GM12878 (cell line): ENCODE measurements at regions not wholly inside any gene's neighbourhood (a gene's known extent, or its start where the extent isn't known, plus 50 kb on each side); places are given as distances from the start of the nearest gene placed in this dataset.

Source experiments
- ATAC-seq: fragments of 200-7000 bp; cut with Tn5 transposase; 3 replicates; pipeline ENCODE4 v1.9.1; 2020; ENCODE audit warnings: mild to moderate bottlenecking, moderate library complexity
- BruUV-seq: library from RNA; stranded (reverse); fragments of 400-500 nt; replicated peaks from 2 replicates; lab custom pipeline; 2021; lab: Mats Ljungman, UMichigan
- CTCF ChIA-PET: fragments of 300-600 bp; sonication (Branson Sonifier 250); formaldehyde crosslinking; extraction: SDS; loops from one replicate; lab custom pipeline; 2021; ENCODE audit warnings: inconsistent platforms; lab: Yijun Ruan, JAX
- POLR2A ChIA-PET: fragments of 350-600 bp; formaldehyde crosslinking; extraction: SDS; loops from one replicate; lab custom pipeline; 2021; ENCODE audit warnings: inconsistent platforms; lab: Charles Lee
- RAD21 ChIA-PET: fragments of 300-600 bp; sonication (Branson Sonifier 250); formaldehyde crosslinking; loops from one replicate; lab custom pipeline; 2023; ENCODE audit warnings: antibody characterized with exemption; ENCODE audit not compliant: unreplicated experiment; lab: Charles Lee
- SMC1A ChIA-PET: fragments of 300-600 bp; sonication (Branson Sonifier 250); formaldehyde crosslinking; loops from one replicate; lab custom pipeline; 2023; ENCODE audit not compliant: unreplicated experiment, uncharacterized antibody; lab: Charles Lee
- DNase-seq: peaks from one replicate; pipeline ENCODE4 v3.0.0-alpha.2; 2011; ENCODE audit warnings: low read depth, low spot score
- FAIRE-seq: peaks from 3 replicates; lab custom pipeline; 2011; peaks lifted over from hg19 to GRCh38; lab: Jason Lieb, UNC
- H2AFZ ChIP-seq: 2 replicates; pipeline ENCODE4 v1.6.0; 2011; ENCODE audit warnings: low read depth, low read length, control low read depth; ENCODE audit not compliant: control insufficient read depth
- H3K27ac ChIP-seq: 2 replicates; pipeline ENCODE4 v1.5.1; 2011; ENCODE audit warnings: control low read depth; ENCODE audit not compliant: control insufficient read depth, insufficient read depth
- H3K27me3 ChIP-seq, 2 experiments: replicated peaks in 1 of 2; 2 replicates each; pipeline versions ENCODE4 v1.6.0 to v1.6.1; 2011; ENCODE audit warnings: low read length in 1 of 2; ENCODE audit not compliant: control insufficient read depth in 2 of 2, insufficient read depth in 2 of 2
- H3K36me3 ChIP-seq, 2 experiments: 2 replicates each; pipeline ENCODE4 v1.5.1; 2011; ENCODE audit warnings: low read length in 1 of 2; ENCODE audit not compliant: control insufficient read depth in 2 of 2, insufficient read depth in 2 of 2
- H3K4me1 ChIP-seq: 2 replicates; pipeline ENCODE4 v1.6.1; 2011; ENCODE audit warnings: mild to moderate bottlenecking, low read length, moderate library complexity, mixed read lengths; ENCODE audit not compliant: control insufficient read depth, insufficient read depth
- H3K4me2 ChIP-seq: 2 replicates; pipeline ENCODE4 v1.6.0; 2011; ENCODE audit warnings: control low read depth; ENCODE audit not compliant: control insufficient read depth, insufficient read depth
- H3K4me3 ChIP-seq: fragments of 200-600 bp; sonication (generic); 2 replicates; pipeline ENCODE4 v1.5.1; 2016
- H3K79me2 ChIP-seq: 2 replicates; pipeline ENCODE4 v1.6.0; 2011; ENCODE audit warnings: low read length; ENCODE audit not compliant: control insufficient read depth, insufficient read depth
- H3K9ac ChIP-seq: 2 replicates; pipeline ENCODE4 v1.8.0; 2011; ENCODE audit warnings: low read length, control low read depth, mixed read lengths; ENCODE audit not compliant: control insufficient read depth, insufficient read depth
- H3K9me3 ChIP-seq: replicated peaks from 3 replicates; pipeline ENCODE4 v1.5.1; 2011; ENCODE audit warnings: mild to moderate bottlenecking, low read length; ENCODE audit not compliant: control insufficient read depth, insufficient read depth
- H4K20me1 ChIP-seq: 2 replicates; pipeline ENCODE4 v1.6.0; 2011; ENCODE audit not compliant: control insufficient read depth, insufficient read depth
- CBX5 ChIP-seq: sonication (generic); IDR thresholded peaks from 2 replicates; pipeline ENCODE4 v1.6.1; 2016; ENCODE audit warnings: low read depth, moderate library complexity, mild to moderate bottlenecking, inconsistent platforms
- DPF2 ChIP-seq: fragments of 450-650 bp; IDR thresholded peaks from 2 replicates; pipeline ENCODE4 v1.6.1; 2017; ENCODE audit warnings: mild to moderate bottlenecking
- IRF3 ChIP-seq: fragments of 450-650 bp; IDR thresholded peaks from 2 replicates; pipeline ENCODE4 v1.6.1; 2014; ENCODE audit warnings: mild to moderate bottlenecking
- NBN ChIP-seq: fragments of 450-650 bp; IDR thresholded peaks from 2 replicates; pipeline ENCODE4 v1.6.1; 2016
- PAX8 ChIP-seq: fragments of 450-650 bp; IDR thresholded peaks from 2 replicates; pipeline ENCODE4 v1.6.1; 2017; ENCODE audit warnings: mild to moderate bottlenecking, moderate library complexity
- POLR2A ChIP-seq: IDR thresholded peaks from 2 replicates; pipeline ENCODE4 v1.6.1; 2011; ENCODE audit warnings: low read depth, mild to moderate bottlenecking, low read length
- POLR2AphosphoS5 ChIP-seq: IDR thresholded peaks from 2 replicates; pipeline ENCODE4 v1.6.1; 2011; ENCODE audit warnings: mild to moderate bottlenecking, low read length, inconsistent platforms
- RAD21 ChIP-seq: IDR thresholded peaks from 2 replicates; pipeline ENCODE4 v1.6.1; 2011; ENCODE audit warnings: mild to moderate bottlenecking, low read depth, low read length, moderate library complexity; ENCODE audit not compliant: insufficient read depth
- RBBP5 ChIP-seq: fragments of 200-600 bp; sonication (generic); conservative IDR thresholded peaks from 2 replicates; pipeline ENCODE4 v1.6.1; 2016
- RUNX3 ChIP-seq: IDR thresholded peaks from 2 replicates; pipeline ENCODE4 v1.6.1; 2012; ENCODE audit warnings: low read length, inconsistent platforms
- SPI1 ChIP-seq: IDR thresholded peaks from 2 replicates; pipeline ENCODE4 v1.6.1; 2011; ENCODE audit warnings: low read depth, mild to moderate bottlenecking, low read length, moderate library complexity, borderline replicate concordance; ENCODE audit not compliant: insufficient read depth
- SRF ChIP-seq, 2 experiments: IDR thresholded peaks; 2 replicates each; pipeline ENCODE4 v1.6.1; 2011; ENCODE audit warnings: low read depth in 2 of 2, low read length in 2 of 2, mild to moderate bottlenecking in 1 of 2, moderate library complexity in 1 of 2
- ZNF207 ChIP-seq: fragments of 450-650 bp; IDR thresholded peaks from 2 replicates; pipeline ENCODE4 v1.6.1; 2014; ENCODE audit warnings: antibody characterized with exemption, mild to moderate bottlenecking, borderline replicate concordance
- ZNF217 ChIP-seq: fragments of 450-650 bp; IDR thresholded peaks from 2 replicates; pipeline ENCODE4 v1.6.1; 2017; ENCODE audit warnings: antibody characterized with exemption, mild to moderate bottlenecking
- ZNF24 ChIP-seq: fragments of 450-650 bp; IDR thresholded peaks from 2 replicates; pipeline ENCODE4 v1.6.1; 2017; ENCODE audit warnings: antibody characterized with exemption, mild to moderate bottlenecking
- WGBS: methylation state at CpG from one replicate; pipeline ENCODE4 v1.1.6; 2016; ENCODE audit warnings: low lambda C conversion rate; ENCODE audit not compliant: insufficient replicate concordance, insufficient coverage; ENCODE audit errors: missing lambda C conversion rate; 5-methylcytosine and 5-hydroxymethylcytosine counted together
- in situ Hi-C: fragments of 300-500 bp; cut with MboI; formaldehyde crosslinking; loops from 9 replicates; pipeline ENCODE4 v1.14.3; 2018; ENCODE audit warnings: mixed read lengths
- intact Hi-C: fragments of 100-400 bp; cut with micrococcal nuclease; formaldehyde crosslinking; loops from one replicate; pipeline ENCODE4 v1.14.2; 2022; ENCODE audit not compliant: unreplicated experiment
- TF ChIP-seq, protein P1 (sequence below): IDR thresholded peaks from 2 replicates; pipeline ENCODE4 v1.6.1; 2012; ENCODE audit warnings: mild to moderate bottlenecking, low read depth, low read length

GRCh38 chr11:71200172-71200716 lies 52.1 kb downstream of the SHANK2 start:
- intact Hi-C loops, result no loop called here
- H3K79me2 ChIP-seq, result no peaks in the 10 kb centered on the region
- ATAC-seq, result no peak
- H3K36me3 ChIP-seq, result no peaks in the 10 kb centered on the region
- no peak for TF ChIP-seq RBBP5
- TF ChIP-seq RUNX3, result no peak
- TF ChIP-seq ZNF24, result no peak
- TF ChIP-seq RAD21, result no peak
- no peak for TF ChIP-seq DPF2
- SMC1A ChIA-PET, result no interaction called here
- CTCF ChIA-PET, result no interaction called here
- H2AFZ ChIP-seq, result no peak overlapping the region
- no peak overlapping the region for H3K9ac ChIP-seq
- POLR2A ChIA-PET, result no interaction called here
- 22% methylated on average over 9 of the region's 9 CpGs for WGBS
- no peak for FAIRE-seq
- H3K27ac ChIP-seq, result no peak overlapping the region
- H3K9me3 ChIP-seq, result no peaks in the 10 kb centered on the region; the same call in 2 of the 3 replicates
- H4K20me1 ChIP-seq, result no peaks in the 10 kb centered on the region
- H3K4me3 ChIP-seq, result no peak overlapping the region
- no peaks in the 10 kb centered on the region for H3K27me3 ChIP-seq
- no peaks in the 10 kb centered on the region for H3K4me1 ChIP-seq
- RAD21 ChIA-PET, result no interaction called here
- no TSS peak for BruUV-seq
- no peak for DNase-seq
- no peak overlapping the region for H3K4me2 ChIP-seq
- in situ Hi-C loops, result no loop called here

DNA sequence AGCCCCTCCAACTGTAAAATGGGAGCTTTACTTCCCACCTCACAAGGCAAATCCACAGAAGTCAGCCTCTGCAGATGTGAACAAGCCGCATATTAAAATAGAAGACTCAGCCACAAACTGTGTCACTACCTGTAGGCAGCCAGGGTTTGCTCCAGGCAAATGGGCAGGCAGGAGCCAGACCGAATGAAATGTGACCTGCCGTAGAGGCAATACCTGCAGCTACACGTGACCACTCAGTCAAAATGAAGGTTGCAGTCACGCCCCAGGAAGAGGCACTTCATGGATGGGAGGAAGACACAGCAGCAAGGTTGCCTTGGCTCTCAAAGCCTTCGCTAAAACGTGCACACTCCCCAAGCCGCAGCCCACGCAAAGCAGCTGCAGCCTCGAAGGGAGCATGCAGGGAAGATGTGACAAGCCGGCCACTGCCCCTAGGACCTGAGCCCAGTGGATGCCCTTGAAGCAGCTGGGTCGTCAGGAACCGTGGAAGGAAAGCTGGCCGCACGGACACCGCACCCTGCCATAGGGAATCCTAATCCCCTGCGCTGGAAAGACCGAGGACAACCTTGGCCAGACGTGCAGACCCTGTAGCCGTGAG lies 53.1 kb downstream of the SHANK2 start:
- FAIRE-seq, result no peak
- no peaks in the 10 kb centered on the region; the same call in 2 of the 3 replicates for H3K9me3 ChIP-seq
- DNase-seq, result no peak
- no peak overlapping the region for H3K9ac ChIP-seq
- no peaks in the 10 kb centered on the region for H3K4me1 ChIP-seq
- ChIA-PET RAD21 (no interaction called here), SMC1A (no interaction called here), POLR2A (no interaction called here), CTCF (no interaction called here)
- in situ Hi-C loops, result no loop called here
- no peak for ATAC-seq
- H3K4me2 ChIP-seq, result no peak overlapping the region
- H2AFZ ChIP-seq, result no peak overlapping the region
- BruUV-seq, result no TSS peak
- no peak overlapping the region for H3K4me3 ChIP-seq
- intact Hi-C loops, result no loop called here
- no peaks in the 10 kb centered on the region for H4K20me1 ChIP-seq
- 30% methylated on average over 20 of the region's 20 CpGs for whole genome bisulfite sequencing
- no peak overlapping the region for H3K27ac ChIP-seq
- H3K79me2 ChIP-seq, result no peaks in the 10 kb centered on the region
- no peaks in the 10 kb centered on the region for H3K36me3 ChIP-seq
- H3K27me3 ChIP-seq, result peaks cover 0 to 2% of the 10 kb centered on the region in 2 experiments; a peak in 1 of 4 replicates
- no peak for TF ChIP-seq SPI1
- no peak for TF ChIP-seq PAX8
- no peak for TF ChIP-seq CBX5
- no peak for TF ChIP-seq POLR2AphosphoS5
- TF ChIP-seq NBN, result no peak
- TF ChIP-seq ZNF217, result no peak
- TF ChIP-seq ZNF207, result no peak
- no peak for TF ChIP-seq IRF3
- no peak for TF ChIP-seq POLR2A
- TF ChIP-seq SRF (IDR thresholded peaks at IDR 0.05; ENCODE audit: low read depth in 2 of 2, low read length in 2 of 2), result no peak
- TF ChIP-seq, protein P1, sequence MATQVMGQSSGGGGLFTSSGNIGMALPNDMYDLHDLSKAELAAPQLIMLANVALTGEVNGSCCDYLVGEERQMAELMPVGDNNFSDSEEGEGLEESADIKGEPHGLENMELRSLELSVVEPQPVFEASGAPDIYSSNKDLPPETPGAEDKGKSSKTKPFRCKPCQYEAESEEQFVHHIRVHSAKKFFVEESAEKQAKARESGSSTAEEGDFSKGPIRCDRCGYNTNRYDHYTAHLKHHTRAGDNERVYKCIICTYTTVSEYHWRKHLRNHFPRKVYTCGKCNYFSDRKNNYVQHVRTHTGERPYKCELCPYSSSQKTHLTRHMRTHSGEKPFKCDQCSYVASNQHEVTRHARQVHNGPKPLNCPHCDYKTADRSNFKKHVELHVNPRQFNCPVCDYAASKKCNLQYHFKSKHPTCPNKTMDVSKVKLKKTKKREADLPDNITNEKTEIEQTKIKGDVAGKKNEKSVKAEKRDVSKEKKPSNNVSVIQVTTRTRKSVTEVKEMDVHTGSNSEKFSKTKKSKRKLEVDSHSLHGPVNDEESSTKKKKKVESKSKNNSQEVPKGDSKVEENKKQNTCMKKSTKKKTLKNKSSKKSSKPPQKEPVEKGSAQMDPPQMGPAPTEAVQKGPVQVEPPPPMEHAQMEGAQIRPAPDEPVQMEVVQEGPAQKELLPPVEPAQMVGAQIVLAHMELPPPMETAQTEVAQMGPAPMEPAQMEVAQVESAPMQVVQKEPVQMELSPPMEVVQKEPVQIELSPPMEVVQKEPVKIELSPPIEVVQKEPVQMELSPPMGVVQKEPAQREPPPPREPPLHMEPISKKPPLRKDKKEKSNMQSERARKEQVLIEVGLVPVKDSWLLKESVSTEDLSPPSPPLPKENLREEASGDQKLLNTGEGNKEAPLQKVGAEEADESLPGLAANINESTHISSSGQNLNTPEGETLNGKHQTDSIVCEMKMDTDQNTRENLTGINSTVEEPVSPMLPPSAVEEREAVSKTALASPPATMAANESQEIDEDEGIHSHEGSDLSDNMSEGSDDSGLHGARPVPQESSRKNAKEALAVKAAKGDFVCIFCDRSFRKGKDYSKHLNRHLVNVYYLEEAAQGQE, result no peak
